Mucosa of descending colon (tissue), 3 donors: ENCODE measurements at regions not wholly inside any gene's neighbourhood (a gene's known extent, or its start where the extent isn't known, plus 50 kb on each side); places are given as distances from the start of the nearest gene placed in this dataset.

Source experiments
- ATAC-seq: fragments of 200-7000 bp; cut with Tn5 transposase; one replicate; pipeline ENCODE4 v1.9.1; 2020; ENCODE audit warnings: mild to moderate bottlenecking, moderate library complexity
- DNase-seq, 3 donors: peaks; one replicate each; pipeline ENCODE4 v3.0.0-alpha.2; 2020
- H3K36me3 ChIP-seq: fragments of 200-600 bp; one replicate; pipeline ENCODE4 v1.8.0; 2021; ENCODE audit warnings: low read depth, mild to moderate bottlenecking
- H3K4me1 ChIP-seq: fragments of 200-600 bp; one replicate; pipeline ENCODE4 v1.8.0; 2021; ENCODE audit warnings: low read depth, mild to moderate bottlenecking
- H3K4me3 ChIP-seq: fragments of 200-600 bp; one replicate; pipeline ENCODE4 v1.8.0; 2021; ENCODE audit warnings: mild to moderate bottlenecking
- H3K9me3 ChIP-seq: fragments of 200-600 bp; one replicate; pipeline ENCODE4 v1.8.0; 2021; ENCODE audit warnings: mild to moderate bottlenecking
- CTCF ChIP-seq: fragments of 200-600 bp; IDR thresholded peaks from one replicate; pipeline ENCODE4 v1.8.0; 2022; ENCODE audit warnings: antibody characterized with exemption, mild to moderate bottlenecking
- intact Hi-C, 2 donors: fragments of 100-400 bp; cut with DNase I in 1 of 2; cut with micrococcal nuclease in 1 of 2; formaldehyde crosslinking; loops; one replicate each; pipeline versions ENCODE4 v1.11.0 to v1.11.1; 2022; cut with DNase I, micrococcal nuclease
- donor health status: DM: no; HTN: no; CAD: no; lungs with moderate emphysema.
- donor health status: DM: no; HTN: no; CAD: no.
- donor health status: DM: no; HTN: yes; CAD: no.

- ATAC-seq = no peak
- Histone ChIP-seq H3K9me3 (no peaks in the 10 kb centered on the region), H3K4me1 (no peaks in the 10 kb centered on the region), H3K36me3 (no peaks in the 10 kb centered on the region), H3K4me3 (no peak overlapping the region)
- no peak for TF ChIP-seq CTCF
- intact Hi-C loops = no loop called here
- no peak for DNase-seq
Measured at GRCh38 chr11:82606738-82607137, 126.9 kb downstream of the FAM181B start.

GRCh38 chr11:82601711-82602110 is 132.0 kb downstream of the FAM181B start:
- TF ChIP-seq CTCF = no peak
- H3K4me1 ChIP-seq = no peaks in the 10 kb centered on the region
- H3K4me3 ChIP-seq = no peak overlapping the region
- intact Hi-C loops = no loop called here
- DNase-seq = no peak
- no peaks in the 10 kb centered on the region for H3K36me3 ChIP-seq
- no peak for ATAC-seq
- no peaks in the 10 kb centered on the region for H3K9me3 ChIP-seq

- ATAC-seq (no peak), DNase-seq (no peak)
- no peak for TF ChIP-seq CTCF
- intact Hi-C loops = no loop called here
- Histone ChIP-seq H3K36me3 (no peaks in the 10 kb centered on the region), H3K4me1 (no peaks in the 10 kb centered on the region), H3K9me3 (no peaks in the 10 kb centered on the region), H3K4me3 (no peak overlapping the region)
Measured at GRCh38 chr11:82599836-82600235, 133.8 kb downstream of the FAM181B start.

GRCh38 chr11:82586581-82586980 is 147.1 kb downstream of the FAM181B start:
- ATAC-seq (no peak), DNase-seq (no peak)
- intact Hi-C loops = no loop called here

GRCh38 chr11:82577246-82577645 is 156.4 kb downstream of the FAM181B start:
- DNase-seq (peak in 1 of 3 donors; percentile 4), ATAC-seq (no peak)
- Histone ChIP-seq H3K36me3 (no peaks in the 10 kb centered on the region), H3K9me3 (no peaks in the 10 kb centered on the region), H3K4me3 (no peak overlapping the region), H3K4me1 (no peaks in the 10 kb centered on the region)
- TF ChIP-seq CTCF = no peak
- intact Hi-C loops = no loop called here

More at GRCh38 chr11:82586581-82586980, 147.1 kb downstream of the FAM181B start:
- no peaks in the 10 kb centered on the region for H3K9me3 ChIP-seq
- TF ChIP-seq CTCF = no peak
- H3K4me1 ChIP-seq = no peaks in the 10 kb centered on the region
- H3K4me3 ChIP-seq = no peak overlapping the region
- no peaks in the 10 kb centered on the region for H3K36me3 ChIP-seq

- TF ChIP-seq CTCF = no peak
- intact Hi-C loops = no loop called here
- DNase-seq (no peak), ATAC-seq (no peak)
- Histone ChIP-seq H3K4me1 (no peaks in the 10 kb centered on the region), H3K36me3 (no peaks in the 10 kb centered on the region), H3K9me3 (no peaks in the 10 kb centered on the region), H3K4me3 (no peak overlapping the region)
Measured at GRCh38 chr11:82560836-82561235, 172.8 kb downstream of the FAM181B start.
